ENCODE measurements at regions not wholly inside any gene's neighbourhood (a gene's known extent, or its start where the extent isn't known, plus 50 kb on each side); places are given as distances from the start of the nearest gene placed in this dataset.

- TF ChIP-seq CTCF (IDR thresholded peaks at IDR 0.05) = no peak
- no peak for TF ChIP-seq POLR2A (IDR thresholded peaks at IDR 0.05)
These were observed 495.2 kb upstream of the CADM1 start for GRCh38 chr11:115999437-115999836.
